SU-DHL-6 (cell line): ENCODE measurements at regions not wholly inside any gene's neighbourhood (a gene's known extent, or its start where the extent isn't known, plus 50 kb on each side); places are given as distances from the start of the nearest gene placed in this dataset.

Experiments used
- H2AFZ ChIP-seq: fragments of 200-600 bp; sonication (generic); 2 replicates; pipeline ENCODE4 v1.6.1; 2014; ENCODE audit warnings: low read depth, mild to moderate bottlenecking, moderate library complexity, mixed read lengths, antibody characterized with exemption, low read length; ENCODE audit not compliant: severe bottlenecking
- H3F3A ChIP-seq: fragments of 200-600 bp; shearing (Covaris generic); 2 replicates; pipeline ENCODE4 v1.6.0; 2016; ENCODE audit warnings: antibody characterized with exemption, mild to moderate bottlenecking; ENCODE audit not compliant: insufficient read depth
- H3K27ac ChIP-seq: fragments of 200-600 bp; sonication (generic); 2 replicates; pipeline ENCODE4 v1.5.1; 2016; ENCODE audit warnings: low read depth, mild to moderate bottlenecking, low read length, moderate library complexity, mixed read lengths
- H3K27me3 ChIP-seq: fragments of 200-600 bp; sonication (generic), shearing (Covaris generic); 2 replicates; pipeline ENCODE4 v1.6.0; 2014; ENCODE audit warnings: mild to moderate bottlenecking, low read length
- H3K36me3 ChIP-seq: fragments of 200-600 bp; sonication (generic); 2 replicates; pipeline ENCODE4 v1.6.1; 2014; ENCODE audit warnings: mild to moderate bottlenecking, low read length, mixed read lengths
- H3K4me2 ChIP-seq: fragments of 300-600, 200-600 bp; shearing (Covaris generic), sonication (generic); 2 replicates; pipeline ENCODE4 v1.6.0; 2014; ENCODE audit warnings: low read length, low read depth, mild to moderate bottlenecking; ENCODE audit not compliant: poor library complexity, severe bottlenecking
- H3K4me3 ChIP-seq: fragments of 200-600 bp; sonication (generic); 2 replicates; pipeline ENCODE4 v1.5.1; 2014; ENCODE audit warnings: antibody characterized with exemption, low read length, mild to moderate bottlenecking, mixed read lengths; ENCODE audit not compliant: insufficient read depth, poor library complexity, severe bottlenecking
- H3K79me2 ChIP-seq: fragments of 200-600 bp; sonication (generic); 2 replicates; pipeline ENCODE4 v1.6.1; 2014; ENCODE audit warnings: mild to moderate bottlenecking, low read length, moderate library complexity; ENCODE audit not compliant: insufficient read depth
- H3K9ac ChIP-seq: fragments of 200-600 bp; sonication (generic); 2 replicates; pipeline ENCODE4 v1.7.0; 2014; ENCODE audit warnings: mild to moderate bottlenecking, low read length
- H3K9me2 ChIP-seq: fragments of 200-600 bp; sonication (generic); replicated peaks from 2 replicates; pipeline ENCODE4 v1.6.1; 2014; ENCODE audit warnings: low read length; ENCODE audit not compliant: insufficient read depth
- H3K9me3 ChIP-seq: fragments of 200-600 bp; sonication (generic); 2 replicates; pipeline ENCODE4 v1.6.1; 2014; ENCODE audit warnings: low read length, mixed read lengths; ENCODE audit not compliant: insufficient read depth
- H4K20me1 ChIP-seq: fragments of 200-600 bp; sonication (generic); 2 replicates; pipeline ENCODE4 v1.6.1; 2014; ENCODE audit warnings: low read depth, mild to moderate bottlenecking, antibody characterized with exemption, low read length, moderate library complexity, mixed read lengths
- EZH2phosphoT487 ChIP-seq: fragments of 200-600 bp; sonication (generic), shearing (Covaris generic); conservative IDR thresholded peaks from 2 replicates; pipeline ENCODE4 v1.6.1; 2018; ENCODE audit warnings: mild to moderate bottlenecking, antibody characterized with exemption, low read length, moderate library complexity, mixed read lengths
- TF ChIP-seq, protein P1 (sequence below): fragments of 200-600 bp; sonication (generic); IDR thresholded peaks from one replicate; pipeline ENCODE4 v1.5.1; 2017; ENCODE audit warnings: antibody characterized with exemption, mild to moderate bottlenecking, low read length, moderate library complexity; ENCODE audit not compliant: insufficient read depth, poor library complexity, severe bottlenecking

DNA sequence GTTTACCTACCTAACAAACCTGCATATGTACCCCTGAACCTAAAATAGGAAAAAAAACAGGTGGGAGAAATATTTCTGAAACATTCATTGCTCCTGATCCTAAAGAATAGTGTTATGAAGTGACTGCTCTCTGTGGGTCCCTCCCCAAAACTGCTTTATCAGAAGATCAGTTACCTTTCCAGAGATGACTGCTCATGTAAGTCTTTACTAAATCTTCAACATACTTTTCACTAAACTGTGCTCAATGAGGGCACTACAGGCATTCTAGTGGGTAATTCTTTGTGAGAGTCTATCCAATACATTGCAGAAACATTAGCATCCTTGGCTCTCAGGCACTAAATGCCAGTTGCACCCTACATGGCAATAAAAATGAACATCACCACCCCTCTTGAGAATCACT, 189.3 kb upstream of the STK17B start:
- H3F3A ChIP-seq, result no peaks in the 10 kb centered on the region

GRCh38 chr2:196361606-196362326, 190.4 kb upstream of the STK17B start:
- TF ChIP-seq EZH2phosphoT487, result no peak
- TF ChIP-seq, protein P1, sequence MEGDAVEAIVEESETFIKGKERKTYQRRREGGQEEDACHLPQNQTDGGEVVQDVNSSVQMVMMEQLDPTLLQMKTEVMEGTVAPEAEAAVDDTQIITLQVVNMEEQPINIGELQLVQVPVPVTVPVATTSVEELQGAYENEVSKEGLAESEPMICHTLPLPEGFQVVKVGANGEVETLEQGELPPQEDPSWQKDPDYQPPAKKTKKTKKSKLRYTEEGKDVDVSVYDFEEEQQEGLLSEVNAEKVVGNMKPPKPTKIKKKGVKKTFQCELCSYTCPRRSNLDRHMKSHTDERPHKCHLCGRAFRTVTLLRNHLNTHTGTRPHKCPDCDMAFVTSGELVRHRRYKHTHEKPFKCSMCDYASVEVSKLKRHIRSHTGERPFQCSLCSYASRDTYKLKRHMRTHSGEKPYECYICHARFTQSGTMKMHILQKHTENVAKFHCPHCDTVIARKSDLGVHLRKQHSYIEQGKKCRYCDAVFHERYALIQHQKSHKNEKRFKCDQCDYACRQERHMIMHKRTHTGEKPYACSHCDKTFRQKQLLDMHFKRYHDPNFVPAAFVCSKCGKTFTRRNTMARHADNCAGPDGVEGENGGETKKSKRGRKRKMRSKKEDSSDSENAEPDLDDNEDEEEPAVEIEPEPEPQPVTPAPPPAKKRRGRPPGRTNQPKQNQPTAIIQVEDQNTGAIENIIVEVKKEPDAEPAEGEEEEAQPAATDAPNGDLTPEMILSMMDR, result no peak
- Histone ChIP-seq H3K9ac (no peak overlapping the region), H2AFZ (no peak overlapping the region), H3K27ac (no peak overlapping the region), H3K9me2 (no peaks in the 10 kb centered on the region), H3K36me3 (no peaks in the 10 kb centered on the region), H3K4me3 (no peak overlapping the region), H3K4me2 (no peak overlapping the region), H3K9me3 (no peaks in the 10 kb centered on the region), H3K79me2 (no peaks in the 10 kb centered on the region), H3F3A (no peaks in the 10 kb centered on the region), H3K27me3 (no peaks in the 10 kb centered on the region), H4K20me1 (no peaks in the 10 kb centered on the region)

More for the DNA sequence above, 189.3 kb upstream of the STK17B start:
- no peak for TF ChIP-seq EZH2phosphoT487
- TF ChIP-seq, protein P1, result no peak
- H3K4me2 ChIP-seq, result no peak overlapping the region
- no peaks in the 10 kb centered on the region for H3K9me3 ChIP-seq
- no peaks in the 10 kb centered on the region for H3K79me2 ChIP-seq
- no peaks in the 10 kb centered on the region for H3K27me3 ChIP-seq
- no peaks in the 10 kb centered on the region for H3K9me2 ChIP-seq
- H2AFZ ChIP-seq, result no peak overlapping the region
- H3K9ac ChIP-seq, result no peak overlapping the region
- H3K27ac ChIP-seq, result no peak overlapping the region
- no peaks in the 10 kb centered on the region for H3K36me3 ChIP-seq
- H4K20me1 ChIP-seq, result no peaks in the 10 kb centered on the region
- H3K4me3 ChIP-seq, result no peak overlapping the region

GRCh38 chr2:196362973-196363549, 191.7 kb upstream of the STK17B start:
- H3K9me3 ChIP-seq, result no peaks in the 10 kb centered on the region
- no peak overlapping the region for H3K4me3 ChIP-seq
- no peaks in the 10 kb centered on the region for H3K27me3 ChIP-seq
- no peak overlapping the region for H3K27ac ChIP-seq
- no peaks in the 10 kb centered on the region for H3K36me3 ChIP-seq
- H3K79me2 ChIP-seq, result no peaks in the 10 kb centered on the region
- no peaks in the 10 kb centered on the region for H3K9me2 ChIP-seq
- no peaks in the 10 kb centered on the region for H3F3A ChIP-seq
- no peak overlapping the region for H2AFZ ChIP-seq
- H3K9ac ChIP-seq, result no peak overlapping the region
- H4K20me1 ChIP-seq, result no peaks in the 10 kb centered on the region
- TF ChIP-seq EZH2phosphoT487, result no peak
- TF ChIP-seq, protein P1, result no peak
- H3K4me2 ChIP-seq, result no peak overlapping the region
